Neural progenitor cell (in vitro differentiated cells): ENCODE measurements at regions not wholly inside any gene's neighbourhood (a gene's known extent, or its start where the extent isn't known, plus 50 kb on each side); places are given as distances from the start of the nearest gene placed in this dataset.

Experiments
- DNase-seq: peaks from one replicate; pipeline ENCODE4 v3.0.0-alpha.2; 2016; ENCODE audit warnings: low spot score
- H2AFZ ChIP-seq: fragments of 200-600 bp; sonication (generic); replicated peaks from 2 replicates; pipeline ENCODE4 v1.6.1; 2016; ENCODE audit warnings: antibody characterized with exemption
- H3F3A ChIP-seq: fragments of 200-600 bp; sonication (generic); 2 replicates; pipeline ENCODE4 v1.6.1; 2016; ENCODE audit warnings: antibody characterized with exemption, low read depth
- H3K27ac ChIP-seq: fragments of 200-600 bp; sonication (generic); 2 replicates; pipeline ENCODE4 v1.5.1; 2016; ENCODE audit warnings: mild to moderate bottlenecking
- H3K27me3 ChIP-seq: fragments of 200-600 bp; sonication (generic); 2 replicates; pipeline ENCODE4 v1.6.1; 2016; ENCODE audit warnings: mild to moderate bottlenecking, moderate library complexity
- H3K36me3 ChIP-seq: fragments of 200-600 bp; sonication (generic); 2 replicates; pipeline ENCODE4 v1.5.1; 2016
- H3K4me1 ChIP-seq: fragments of 200-600 bp; sonication (generic); 2 replicates; pipeline ENCODE4 v1.6.1; 2016; ENCODE audit warnings: mixed run types
- H3K4me2 ChIP-seq: fragments of 200-600 bp; sonication (generic); 2 replicates; pipeline ENCODE4 v1.6.1; 2016
- H3K4me3 ChIP-seq: fragments of 200-600 bp; sonication (generic); 2 replicates; pipeline ENCODE4 v1.5.1; 2016
- H3K79me2 ChIP-seq: fragments of 200-600 bp; sonication (generic); 2 replicates; pipeline ENCODE4 v1.6.1; 2016; ENCODE audit warnings: low read depth
- H3K9ac ChIP-seq: fragments of 200-600 bp; sonication (generic); 2 replicates; pipeline ENCODE4 v1.6.1; 2016
- H3K9me3 ChIP-seq: fragments of 200-600 bp; sonication (generic); 2 replicates; pipeline ENCODE4 v1.5.1; 2016; ENCODE audit warnings: low read depth
- H4K20me1 ChIP-seq: fragments of 200-600 bp; sonication (generic); 2 replicates; pipeline ENCODE4 v1.6.1; 2016; ENCODE audit warnings: low read depth
- H3K27ac Mint-ChIP-seq: 3 replicates; pipeline ENCODE4 v1.8.0; 2021; ENCODE audit warnings: mixed read lengths
- H3K27me3 Mint-ChIP-seq: 2 replicates; pipeline ENCODE4 v1.8.0; 2022; ENCODE audit warnings: low read depth, mild to moderate bottlenecking, inconsistent platforms, moderate library complexity, mixed read lengths; ENCODE audit not compliant: insufficient read depth
- H3K36me3 Mint-ChIP-seq: 3 replicates; pipeline ENCODE4 v1.8.0; 2021; ENCODE audit warnings: mixed read lengths
- H3K4me1 Mint-ChIP-seq: 3 replicates; pipeline ENCODE4 v1.8.0; 2021; ENCODE audit warnings: mixed read lengths
- H3K4me3 Mint-ChIP-seq: 3 replicates; pipeline ENCODE4 v1.8.0; 2021; ENCODE audit warnings: mild to moderate bottlenecking, moderate library complexity, mixed read lengths
- H3K9me3 Mint-ChIP-seq: 3 replicates; pipeline ENCODE4 v1.8.0; 2020; ENCODE audit warnings: mixed read lengths
- CTCF ChIP-seq: fragments of 200-600 bp; sonication (generic); IDR thresholded peaks from 2 replicates; pipeline ENCODE4 v1.5.1; 2017; ENCODE audit warnings: antibody characterized with exemption, mild to moderate bottlenecking
- EZH2 ChIP-seq: fragments of 200-600 bp; sonication (generic); IDR thresholded peaks from 2 replicates; pipeline ENCODE4 v1.6.1; 2017; ENCODE audit warnings: antibody characterized with exemption, mild to moderate bottlenecking, moderate library complexity
- EZH2phosphoT487 ChIP-seq: fragments of 200-600 bp; sonication (generic); IDR thresholded peaks from 2 replicates; pipeline ENCODE4 v1.6.1; 2017; ENCODE audit warnings: antibody characterized with exemption

- H3K9ac ChIP-seq, result no peak overlapping the region
- no peaks in the 10 kb centered on the region for H4K20me1 ChIP-seq
- no peaks in the 10 kb centered on the region for H3K27me3 ChIP-seq
- H3K4me1 ChIP-seq, result no peaks in the 10 kb centered on the region
- Mint-ChIP-seq H3K27ac (no peak overlapping the region), H3K4me3 (no peak overlapping the region), H3K9me3 (no peaks in the 10 kb centered on the region), H3K27me3 (peaks cover 4% of the 10 kb centered on the region), H3K36me3 (no peaks in the 10 kb centered on the region), H3K4me1 (peaks cover 8% of the 10 kb centered on the region)
- H2AFZ ChIP-seq, result no peak overlapping the region
- no peaks in the 10 kb centered on the region for H3F3A ChIP-seq
- TF ChIP-seq EZH2, result no peak
- no peak for TF ChIP-seq EZH2phosphoT487
- TF ChIP-seq CTCF, result no peak
- no peak overlapping the region for H3K27ac ChIP-seq
- no peaks in the 10 kb centered on the region for H3K36me3 ChIP-seq
- H3K79me2 ChIP-seq, result no peaks in the 10 kb centered on the region
- H3K4me2 ChIP-seq, result no peak overlapping the region
- no peaks in the 10 kb centered on the region for H3K9me3 ChIP-seq
- DNase-seq, result no peak
- no peak overlapping the region for H3K4me3 ChIP-seq
Measured at GRCh38 chr21:35349376-35350080, 300.4 kb upstream of the RUNX1 start.

- Mint-ChIP-seq H3K4me1 (peaks cover 8% of the 10 kb centered on the region), H3K4me3 (no peak overlapping the region), H3K9me3 (no peaks in the 10 kb centered on the region), H3K27ac (no peak overlapping the region), H3K36me3 (no peaks in the 10 kb centered on the region), H3K27me3 (peaks cover 4% of the 10 kb centered on the region)
- TF ChIP-seq EZH2, result no peak
- no peak for TF ChIP-seq EZH2phosphoT487
- TF ChIP-seq CTCF, result no peak
- no peaks in the 10 kb centered on the region for H3F3A ChIP-seq
- H2AFZ ChIP-seq, result no peak overlapping the region
- no peaks in the 10 kb centered on the region for H4K20me1 ChIP-seq
- DNase-seq, result no peak
- H3K9ac ChIP-seq, result no peak overlapping the region
- H3K27ac ChIP-seq, result no peak overlapping the region
- H3K79me2 ChIP-seq, result no peaks in the 10 kb centered on the region
- no peaks in the 10 kb centered on the region for H3K4me1 ChIP-seq
- no peaks in the 10 kb centered on the region for H3K27me3 ChIP-seq
- no peak overlapping the region for H3K4me3 ChIP-seq
- no peaks in the 10 kb centered on the region for H3K9me3 ChIP-seq
- no peak overlapping the region for H3K4me2 ChIP-seq
- H3K36me3 ChIP-seq, result no peaks in the 10 kb centered on the region
Measured at GRCh38 chr21:35348686-35349085, 299.6 kb upstream of the RUNX1 start.

GRCh38 chr21:35346697-35347096, 297.6 kb upstream of the RUNX1 start:
- Histone ChIP-seq H3K27ac (no peak overlapping the region), H3F3A (no peaks in the 10 kb centered on the region), H3K4me3 (no peak overlapping the region), H3K9me3 (no peaks in the 10 kb centered on the region), H3K79me2 (no peaks in the 10 kb centered on the region), H3K4me2 (no peak overlapping the region), H3K27me3 (no peaks in the 10 kb centered on the region), H3K9ac (no peak overlapping the region), H3K36me3 (no peaks in the 10 kb centered on the region), H4K20me1 (no peaks in the 10 kb centered on the region), H3K4me1 (no peaks in the 10 kb centered on the region), H2AFZ (no peak overlapping the region)
- Mint-ChIP-seq H3K27me3 (peaks cover 4% of the 10 kb centered on the region), H3K4me1 (peaks cover 6% of the 10 kb centered on the region), H3K27ac (no peak overlapping the region), H3K4me3 (no peak overlapping the region), H3K9me3 (no peaks in the 10 kb centered on the region), H3K36me3 (no peaks in the 10 kb centered on the region)
- no peak for DNase-seq
- TF ChIP-seq CTCF (no peak), EZH2 (no peak), EZH2phosphoT487 (no peak)
